Mesendoderm (in vitro differentiated cells): ENCODE measurements at regions not wholly inside any gene's neighbourhood (a gene's known extent, or its start where the extent isn't known, plus 50 kb on each side); places are given as distances from the start of the nearest gene placed in this dataset.

Experiments
- DNase-seq: peaks from one replicate; pipeline ENCODE4 v3.0.0; 2013
- H2AK5ac ChIP-seq: 2 replicates; pipeline ENCODE4 v1.6.1; 2013; ENCODE audit warnings: low read length, inconsistent platforms
- H2BK120ac ChIP-seq: 2 replicates; pipeline ENCODE4 v1.6.1; 2013; ENCODE audit warnings: low read depth, mild to moderate bottlenecking, low read length, moderate library complexity, mixed read lengths
- H2BK15ac ChIP-seq: replicated peaks from 2 replicates; pipeline ENCODE4 v1.6.1; 2013; ENCODE audit warnings: low read depth, mild to moderate bottlenecking, moderate library complexity
- H2BK5ac ChIP-seq: 2 replicates; pipeline ENCODE4 v1.6.1; 2013; ENCODE audit warnings: low read length, inconsistent platforms
- H3K18ac ChIP-seq: 2 replicates; pipeline ENCODE4 v1.6.1; 2013; ENCODE audit warnings: mild to moderate bottlenecking, low read length, mixed read lengths
- H3K23ac ChIP-seq: one replicate; pipeline ENCODE4 v1.6.1; 2013; ENCODE audit warnings: low read length
- H3K27ac ChIP-seq: 2 replicates; pipeline ENCODE4 v1.5.1; 2013; ENCODE audit warnings: low read depth, mild to moderate bottlenecking, inconsistent platforms, low read length, moderate library complexity
- H3K27me3 ChIP-seq: 2 replicates; pipeline ENCODE4 v1.6.1; 2013; ENCODE audit warnings: low read length, control low read depth, mild to moderate bottlenecking, inconsistent platforms; ENCODE audit not compliant: insufficient read depth, poor library complexity
- H3K36me3 ChIP-seq: 2 replicates; pipeline ENCODE4 v1.6.1; 2013; ENCODE audit warnings: low read length, inconsistent platforms; ENCODE audit not compliant: control insufficient read depth, insufficient read depth
- H3K4ac ChIP-seq: one replicate; pipeline ENCODE4 v1.6.1; 2013; ENCODE audit warnings: low read depth, mild to moderate bottlenecking, low read length, moderate library complexity
- H3K4me1 ChIP-seq: 2 replicates; pipeline ENCODE4 v1.6.1; 2013; ENCODE audit warnings: low read depth, low read length, inconsistent platforms; ENCODE audit not compliant: control insufficient read depth
- H3K4me2 ChIP-seq: 2 replicates; pipeline ENCODE4 v1.6.1; 2013; ENCODE audit warnings: low read length
- H3K4me3 ChIP-seq: 2 replicates; pipeline ENCODE4 v1.5.1; 2013; ENCODE audit warnings: mild to moderate bottlenecking, low read length
- H3K56ac ChIP-seq: one replicate; pipeline ENCODE4 v1.6.1; 2013; ENCODE audit warnings: low read length
- H3K79me1 ChIP-seq: 2 replicates; pipeline ENCODE4 v1.6.1; 2013; ENCODE audit warnings: low read length, inconsistent platforms
- H3K79me2 ChIP-seq: 2 replicates; pipeline ENCODE4 v1.6.1; 2013; ENCODE audit warnings: mild to moderate bottlenecking, low read length; ENCODE audit not compliant: control insufficient read depth, insufficient read depth
- H3K9ac ChIP-seq: 2 replicates; pipeline ENCODE4 v1.6.1; 2013; ENCODE audit warnings: low read length, inconsistent platforms
- H4K5ac ChIP-seq: one replicate; pipeline ENCODE4 v1.6.1; 2013; ENCODE audit warnings: low read length
- H4K8ac ChIP-seq: one replicate; pipeline ENCODE4 v1.6.1; 2013; ENCODE audit warnings: low read depth, mild to moderate bottlenecking, control low read depth, low read length, moderate library complexity
- WGBS: extraction: QIAGEN DNeasy Blood & Tissue Kit; methylation state at CpG from one replicate; pipeline ENCODE4 v1.1.7; 2013; ENCODE audit warnings: low lambda C conversion rate, missing lambda C conversion rate; ENCODE audit not compliant: insufficient coverage; ENCODE audit errors: extremely low coverage; 5-methylcytosine and 5-hydroxymethylcytosine counted together

DNA sequence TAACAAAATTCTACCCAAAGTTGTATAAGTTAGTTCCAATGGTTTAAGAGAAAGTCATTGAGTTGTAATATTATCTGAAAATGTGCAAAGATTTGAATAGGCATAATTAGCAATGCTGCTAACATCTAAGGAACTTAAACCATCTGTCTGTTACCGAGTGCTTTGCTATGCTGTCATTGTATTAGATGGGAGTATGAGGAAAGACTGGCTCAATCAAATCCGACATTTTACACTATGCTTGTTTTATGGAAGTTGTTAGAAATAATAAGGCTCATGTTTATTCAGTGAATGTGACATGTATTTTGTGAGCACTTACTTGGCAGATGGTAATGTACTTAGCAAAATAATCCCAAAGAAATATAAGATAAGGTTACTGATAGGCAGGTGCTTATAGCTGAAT lies 1715.1 kb downstream of the PCDH7 start:
- Histone ChIP-seq H3K79me1 (no peaks in the 10 kb centered on the region), H4K5ac (no peak overlapping the region), H3K18ac (no peak overlapping the region), H3K4ac (no peak overlapping the region), H3K4me2 (no peak overlapping the region), H3K23ac (no peak overlapping the region), H2BK5ac (no peak overlapping the region), H3K4me1 (no peaks in the 10 kb centered on the region), H3K36me3 (no peaks in the 10 kb centered on the region), H2AK5ac (no peak overlapping the region), H3K9ac (no peak overlapping the region), H3K56ac (no peak overlapping the region), H3K4me3 (no peak overlapping the region), H3K27ac (no peak overlapping the region), H3K27me3 (no peaks in the 10 kb centered on the region), H3K79me2 (no peaks in the 10 kb centered on the region), H2BK15ac (no peak overlapping the region), H2BK120ac (no peak overlapping the region), H4K8ac (no peak overlapping the region)
- no CpG with 5 or more reads among the region's 2 CpGs for WGBS
- no peak for DNase-seq

DNA sequence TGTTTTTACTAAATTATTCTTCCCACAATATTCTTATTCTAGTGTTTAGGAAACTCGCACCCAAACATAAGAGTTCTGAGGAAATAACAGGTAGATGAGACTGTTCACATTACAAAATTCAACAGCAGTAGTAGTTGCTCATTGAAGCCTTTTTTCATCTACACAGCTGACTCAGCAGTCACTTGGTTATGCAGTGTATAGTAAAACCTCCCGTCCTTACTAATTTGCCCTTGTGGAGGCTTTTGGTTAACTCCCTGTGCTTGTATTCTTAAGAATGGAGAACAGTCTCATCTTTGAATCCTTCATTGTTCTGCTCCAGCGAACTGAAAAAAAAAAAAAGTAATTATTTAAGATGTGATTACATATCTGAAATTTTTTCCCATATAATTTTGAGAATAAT lies 1716.6 kb downstream of the PCDH7 start:
- Histone ChIP-seq H3K23ac (no peak overlapping the region), H3K36me3 (no peaks in the 10 kb centered on the region)

GRCh38 chr4:32440391-32440790 lies 1720.2 kb downstream of the PCDH7 start:
- Histone ChIP-seq H2BK15ac (no peak overlapping the region), H3K79me2 (no peaks in the 10 kb centered on the region), H4K8ac (no peak overlapping the region), H3K23ac (no peak overlapping the region), H2AK5ac (no peak overlapping the region), H3K9ac (no peak overlapping the region), H4K5ac (no peak overlapping the region), H3K18ac (no peak overlapping the region), H3K27ac (no peak overlapping the region), H3K4me3 (no peak overlapping the region), H3K4ac (no peak overlapping the region), H3K4me2 (no peak overlapping the region), H2BK120ac (no peak overlapping the region), H3K4me1 (no peaks in the 10 kb centered on the region), H3K36me3 (no peaks in the 10 kb centered on the region), H2BK5ac (no peak overlapping the region), H3K27me3 (no peaks in the 10 kb centered on the region), H3K79me1 (no peaks in the 10 kb centered on the region), H3K56ac (no peak overlapping the region)
- WGBS: no CpG with 5 or more reads among the region's 3 CpGs
- no peak for DNase-seq

More for the DNA sequence above, 1716.6 kb downstream of the PCDH7 start:
- Histone ChIP-seq H3K4me2 (no peak overlapping the region), H2BK15ac (no peak overlapping the region), H3K4ac (no peak overlapping the region), H4K5ac (no peak overlapping the region), H3K79me2 (no peaks in the 10 kb centered on the region), H3K18ac (no peak overlapping the region), H3K9ac (no peak overlapping the region), H3K79me1 (no peaks in the 10 kb centered on the region), H3K4me1 (no peaks in the 10 kb centered on the region), H4K8ac (no peak overlapping the region), H2AK5ac (no peak overlapping the region), H3K4me3 (no peak overlapping the region), H3K27me3 (no peaks in the 10 kb centered on the region), H2BK5ac (no peak overlapping the region), H2BK120ac (no peak overlapping the region), H3K27ac (no peak overlapping the region), H3K56ac (no peak overlapping the region)
- DNase-seq: no peak
- no CpG with 5 or more reads among the region's 3 CpGs for WGBS

- no peaks in the 10 kb centered on the region for H3K36me3 ChIP-seq
- no peaks in the 10 kb centered on the region for H3K27me3 ChIP-seq
- no peak overlapping the region for H2BK15ac ChIP-seq
- H2AK5ac ChIP-seq: no peak overlapping the region
- H2BK5ac ChIP-seq: no peak overlapping the region
- no peaks in the 10 kb centered on the region for H3K4me1 ChIP-seq
- no peak overlapping the region for H3K4ac ChIP-seq
- H3K18ac ChIP-seq: no peak overlapping the region
- H3K79me1 ChIP-seq: no peaks in the 10 kb centered on the region
- no peak overlapping the region for H3K23ac ChIP-seq
- H3K27ac ChIP-seq: no peak overlapping the region
- no CpG with 5 or more reads among the region's 1 CpG for WGBS
- H3K4me3 ChIP-seq: no peak overlapping the region
- no peak overlapping the region for H4K5ac ChIP-seq
- no peak overlapping the region for H4K8ac ChIP-seq
- H3K9ac ChIP-seq: no peak overlapping the region
- H2BK120ac ChIP-seq: no peak overlapping the region
- no peak for DNase-seq
- no peak overlapping the region for H3K4me2 ChIP-seq
- H3K56ac ChIP-seq: no peak overlapping the region
- H3K79me2 ChIP-seq: no peaks in the 10 kb centered on the region
These were observed 1734.3 kb downstream of the PCDH7 start for GRCh38 chr4:32454482-32454881.

- Histone ChIP-seq H4K5ac (no peak overlapping the region), H3K27me3 (no peaks in the 10 kb centered on the region), H3K18ac (no peak overlapping the region), H2BK15ac (no peak overlapping the region), H3K23ac (no peak overlapping the region), H3K9ac (no peak overlapping the region), H3K4ac (no peak overlapping the region), H3K4me2 (no peak overlapping the region), H3K27ac (no peak overlapping the region), H3K56ac (no peak overlapping the region), H3K4me3 (no peak overlapping the region), H3K4me1 (no peaks in the 10 kb centered on the region), H2BK5ac (no peak overlapping the region), H2BK120ac (no peak overlapping the region), H3K79me1 (no peaks in the 10 kb centered on the region), H2AK5ac (no peak overlapping the region), H3K79me2 (no peaks in the 10 kb centered on the region), H3K36me3 (no peaks in the 10 kb centered on the region), H4K8ac (no peak overlapping the region)
- no CpG with 5 or more reads among the region's 2 CpGs for WGBS
- no peak for DNase-seq
These were observed 1735.1 kb downstream of the PCDH7 start for GRCh38 chr4:32455231-32455630.

DNA sequence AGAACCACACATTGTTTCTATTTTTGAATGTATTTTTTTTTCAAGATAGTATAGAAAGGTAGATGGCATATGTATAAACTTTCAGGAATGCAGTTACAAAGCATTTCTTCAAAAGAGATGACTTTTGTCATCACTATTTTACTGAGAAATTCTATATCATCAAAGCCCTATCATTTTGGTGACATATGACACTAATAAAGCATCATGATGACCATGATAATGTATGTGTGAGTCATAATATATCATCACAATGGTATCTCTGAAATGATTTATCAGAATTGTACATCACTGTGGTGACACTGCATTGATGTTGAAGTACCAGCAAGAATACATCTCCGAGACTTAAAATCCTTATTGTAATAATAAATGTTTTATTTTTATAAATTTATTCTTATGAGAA lies 1740.8 kb downstream of the PCDH7 start:
- no peak overlapping the region for H2AK5ac ChIP-seq
- H3K79me2 ChIP-seq: no peaks in the 10 kb centered on the region
- H4K8ac ChIP-seq: no peak overlapping the region
- WGBS: no CpG with 5 or more reads among the region's 1 CpG
- H3K79me1 ChIP-seq: no peaks in the 10 kb centered on the region
- H2BK15ac ChIP-seq: no peak overlapping the region
- H2BK5ac ChIP-seq: no peak overlapping the region
- H3K4me1 ChIP-seq: no peaks in the 10 kb centered on the region
- no peak overlapping the region for H3K56ac ChIP-seq
- H3K27me3 ChIP-seq: no peaks in the 10 kb centered on the region
- no peak overlapping the region for H3K27ac ChIP-seq
- no peak overlapping the region for H3K23ac ChIP-seq
- H3K4me2 ChIP-seq: no peak overlapping the region
- no peak for DNase-seq
- H3K18ac ChIP-seq: no peak overlapping the region
- H3K36me3 ChIP-seq: no peaks in the 10 kb centered on the region
- no peak overlapping the region for H2BK120ac ChIP-seq
- H3K4me3 ChIP-seq: no peak overlapping the region
- H4K5ac ChIP-seq: no peak overlapping the region
- no peak overlapping the region for H3K4ac ChIP-seq
- no peak overlapping the region for H3K9ac ChIP-seq
